HEK293 (cell line): ENCODE measurements at regions not wholly inside any gene's neighbourhood (a gene's known extent, or its start where the extent isn't known, plus 50 kb on each side); places are given as distances from the start of the nearest gene placed in this dataset.

Source experiments
- CTCF ChIA-PET: fragments of 350-600 bp; formaldehyde crosslinking; extraction: SDS; loops from one replicate; lab custom pipeline; 2021; ENCODE audit warnings: antibody characterized with exemption; lab: Yijun Ruan, JAX
- POLR2A ChIA-PET: fragments of 300-600 bp; formaldehyde crosslinking; extraction: SDS; loops from one replicate; lab custom pipeline; 2020; ENCODE audit warnings: antibody characterized with exemption, inconsistent platforms; lab: Yijun Ruan, JAX
- H3K27ac ChIP-seq: fragments of 200-500 bp; sonication (Bioruptor generic); 2 replicates; pipeline ENCODE4 v1.5.1; 2014; ENCODE audit warnings: low read depth, low read length, control low read depth, inconsistent platforms; ENCODE audit errors: extremely low read depth
- H3K36me3 ChIP-seq, 2 experiments: fragments of 200-500 bp in 1 of 2; sonication (Bioruptor generic) in 1 of 2; 1 replicate in 1 of 2; 2 replicates in 1 of 2; pipeline ENCODE4 v1.5.1; 2014 to 2017; ENCODE audit warnings: inconsistent platforms in 2 of 2, low read length in 2 of 2; ENCODE audit not compliant: control insufficient read depth in 2 of 2, insufficient read depth in 1 of 2
- H3K4me1 ChIP-seq: fragments of 200-500 bp; sonication (Bioruptor generic); 2 replicates; pipeline ENCODE4 v1.5.1; 2014; ENCODE audit warnings: mild to moderate bottlenecking, low read length, inconsistent platforms; ENCODE audit not compliant: control insufficient read depth, insufficient read depth
- H3K4me3 ChIP-seq: 2 replicates; pipeline ENCODE4 v1.5.1; 2011; ENCODE audit warnings: low read depth, mild to moderate bottlenecking, control low read depth, low read length, moderate library complexity
- H3K9me3 ChIP-seq: fragments of 200-500 bp; sonication (Bioruptor generic); 2 replicates; pipeline ENCODE4 v1.5.1; 2014; ENCODE audit warnings: low read depth, low read length, inconsistent platforms; ENCODE audit not compliant: control insufficient read depth, insufficient read depth
- ATF2 ChIP-seq: fragments of 450-650 bp; formaldehyde crosslinking; IDR thresholded peaks from 2 replicates; pipeline ENCODE4 v1.5.1; 2016; ENCODE audit warnings: missing biosample characterization, missing genetic modification characterization, low read depth
- GLI2 ChIP-seq: fragments of 450-650 bp; formaldehyde crosslinking; IDR thresholded peaks from 2 replicates; pipeline ENCODE4; 2017; ENCODE audit warnings: missing biosample characterization, missing genetic modification characterization, low read depth, borderline replicate concordance
- HOXC10 ChIP-seq: sonication (generic); formaldehyde crosslinking; IDR thresholded peaks from 2 replicates; pipeline ENCODE4 v1.8.1; 2023; ENCODE audit warnings: mild to moderate bottlenecking, missing genetic modification reagents
- HOXD13 ChIP-seq: sonication (generic); formaldehyde crosslinking; IDR thresholded peaks from 2 replicates; pipeline ENCODE4 v1.8.0; 2022; ENCODE audit warnings: missing genetic modification reagents, borderline replicate concordance
- KLF10 ChIP-seq: fragments of 450-650 bp; IDR thresholded peaks from 2 replicates; pipeline ENCODE4 v1.5.1; 2018; ENCODE audit warnings: missing biosample characterization, mild to moderate bottlenecking, missing genetic modification characterization
- ZBTB1 ChIP-seq: fragments of 450-650 bp; formaldehyde crosslinking; IDR thresholded peaks from 2 replicates; pipeline ENCODE4 v1.5.1; 2016; ENCODE audit warnings: missing biosample characterization, missing genetic modification characterization
- ZEB2 ChIP-seq: fragments of 450-650 bp; formaldehyde crosslinking; IDR thresholded peaks from 2 replicates; pipeline ENCODE4 v1.5.1; 2016; ENCODE audit warnings: missing biosample characterization, missing genetic modification characterization
- ZIC2 ChIP-seq: fragments of 450-650 bp; formaldehyde crosslinking; IDR thresholded peaks from 2 replicates; pipeline ENCODE4 v1.5.1; 2016; ENCODE audit warnings: missing biosample characterization, missing genetic modification characterization
- ZNF155 ChIP-seq: fragments of 450-650 bp; formaldehyde crosslinking; IDR thresholded peaks from 2 replicates; pipeline ENCODE4 v1.5.1; 2016; ENCODE audit warnings: missing biosample characterization, missing genetic modification characterization
- ZNF175 ChIP-seq: fragments of 450-650 bp; formaldehyde crosslinking; IDR thresholded peaks from 2 replicates; pipeline ENCODE4 v1.5.1; 2016; ENCODE audit warnings: missing biosample characterization, missing genetic modification characterization
- ZNF19 ChIP-seq: fragments of 450-650 bp; formaldehyde crosslinking; IDR thresholded peaks from 2 replicates; pipeline ENCODE4; 2016; ENCODE audit warnings: missing biosample characterization, missing genetic modification characterization, low read depth
- ZNF2 ChIP-seq: fragments of 450-650 bp; formaldehyde crosslinking; IDR thresholded peaks from 2 replicates; pipeline ENCODE4 v1.5.1; 2016; ENCODE audit warnings: missing biosample characterization, missing genetic modification characterization
- ZNF221 ChIP-seq: fragments of 450-650 bp; formaldehyde crosslinking; IDR thresholded peaks from 2 replicates; pipeline ENCODE4 v1.5.1; 2017; ENCODE audit warnings: missing biosample characterization, missing genetic modification characterization, borderline replicate concordance
- ZNF24 ChIP-seq: fragments of 450-650 bp; formaldehyde crosslinking; IDR thresholded peaks from 2 replicates; pipeline ENCODE4 v1.5.1; 2016; ENCODE audit warnings: missing biosample characterization, missing genetic modification characterization
- ZNF335 ChIP-seq: fragments of 450-650 bp; formaldehyde crosslinking; conservative IDR thresholded peaks from 2 replicates; pipeline ENCODE4 v1.5.1; 2016; ENCODE audit warnings: missing biosample characterization, missing genetic modification characterization
- ZNF350 ChIP-seq: fragments of 450-650 bp; formaldehyde crosslinking; IDR thresholded peaks from 2 replicates; pipeline ENCODE4 v1.5.0; 2017; ENCODE audit warnings: missing biosample characterization, mild to moderate bottlenecking, missing genetic modification characterization
- ZNF354C ChIP-seq: fragments of 450-650 bp; formaldehyde crosslinking; IDR thresholded peaks from 2 replicates; pipeline ENCODE4 v1.5.1; 2016; ENCODE audit warnings: missing biosample characterization, missing genetic modification characterization, low read depth, borderline replicate concordance
- ZNF366 ChIP-seq: fragments of 450-650 bp; formaldehyde crosslinking; conservative IDR thresholded peaks from 2 replicates; pipeline ENCODE4 v1.5.1; 2016; ENCODE audit warnings: missing biosample characterization, missing genetic modification characterization
- ZNF404 ChIP-seq: fragments of 450-650 bp; formaldehyde crosslinking; IDR thresholded peaks from 2 replicates; pipeline ENCODE4 v1.5.1; 2017; ENCODE audit warnings: missing biosample characterization, missing genetic modification characterization
- ZNF501 ChIP-seq: fragments of 450-650 bp; formaldehyde crosslinking; IDR thresholded peaks from 2 replicates; pipeline ENCODE4 v1.5.1; 2016; ENCODE audit warnings: missing biosample characterization, missing genetic modification characterization
- ZNF530 ChIP-seq: fragments of 450-650 bp; formaldehyde crosslinking; IDR thresholded peaks from 2 replicates; pipeline ENCODE4 v1.5.1; 2016; ENCODE audit warnings: low read depth, missing biosample characterization, missing genetic modification characterization
- ZNF629 ChIP-seq: fragments of 450-650 bp; formaldehyde crosslinking; IDR thresholded peaks from 2 replicates; pipeline ENCODE4 v1.5.1; 2017; ENCODE audit warnings: missing biosample characterization, missing genetic modification characterization
- ZNF639 ChIP-seq: fragments of 450-650 bp; formaldehyde crosslinking; IDR thresholded peaks from 2 replicates; pipeline ENCODE4 v1.5.1; 2016; ENCODE audit warnings: missing biosample characterization, missing genetic modification characterization
- ZNF645 ChIP-seq: fragments of 450-650 bp; formaldehyde crosslinking; IDR thresholded peaks from 2 replicates; pipeline ENCODE4; 2016; ENCODE audit warnings: missing biosample characterization, missing genetic modification characterization
- ZNF768 ChIP-seq: fragments of 450-650 bp; formaldehyde crosslinking; IDR thresholded peaks from 2 replicates; pipeline ENCODE4 v1.5.1; 2018; ENCODE audit warnings: missing biosample characterization, mild to moderate bottlenecking, missing genetic modification characterization
- ZNF792 ChIP-seq: fragments of 450-650 bp; formaldehyde crosslinking; IDR thresholded peaks from 2 replicates; pipeline ENCODE4 v1.5.1; 2016; ENCODE audit warnings: missing biosample characterization, missing genetic modification characterization
- ZNF830 ChIP-seq: fragments of 450-650 bp; IDR thresholded peaks from 2 replicates; pipeline ENCODE4 v1.5.0; 2018; ENCODE audit warnings: missing biosample characterization, missing genetic modification characterization, low read depth, mild to moderate bottlenecking, moderate library complexity
- ZNF837 ChIP-seq: fragments of 450-650 bp; formaldehyde crosslinking; IDR thresholded peaks from 2 replicates; pipeline ENCODE4 v1.5.1; 2016; ENCODE audit warnings: missing biosample characterization, missing genetic modification characterization
- ZSCAN30 ChIP-seq: fragments of 450-650 bp; IDR thresholded peaks from 2 replicates; pipeline ENCODE4 v1.5.1; 2018; ENCODE audit warnings: missing biosample characterization, mild to moderate bottlenecking, missing genetic modification characterization, moderate library complexity
- TF ChIP-seq, protein P1 (sequence below): fragments of 450-650 bp; formaldehyde crosslinking; IDR thresholded peaks from 2 replicates; pipeline ENCODE4 v1.5.1; 2016; ENCODE audit warnings: missing biosample characterization, missing genetic modification characterization
- TF ChIP-seq, protein P2 (sequence below): fragments of 450-650 bp; formaldehyde crosslinking; IDR thresholded peaks from 2 replicates; pipeline ENCODE4 v1.5.1; 2016; ENCODE audit warnings: missing biosample characterization, missing genetic modification characterization

GRCh38 chr6:100228437-100228833, 234.4 kb upstream of the MCHR2 start (continued):
- no peak for TF ChIP-seq ZNF645 (tag by site-specific recombination)
- TF ChIP-seq ZEB2 (tag by site-specific recombination): no peak
- 0 out of 2 replicates have a peak, but pooled peaks have one; percentile 37 for TF ChIP-seq ZNF366 (tag by site-specific recombination)
- TF ChIP-seq ZNF639: 0 out of 2 replicates have a peak, but pooled peaks have one; percentile 17
- no peak for TF ChIP-seq ZNF350 (tag by site-specific recombination)
- peak; percentile 24; the same call in 1 of the 2 replicates for TF ChIP-seq ZNF2 (tag by site-specific recombination)
- TF ChIP-seq ZNF335 (tag by site-specific recombination): peak; percentile 59; the same call in 1 of the 2 replicates
- TF ChIP-seq ZIC2: no peak
- no peak for TF ChIP-seq ZNF530 (tag by site-specific recombination)
- no peak for TF ChIP-seq ZNF792 (tag by site-specific recombination)
- no peak for TF ChIP-seq ZNF155 (tag by site-specific recombination)
- TF ChIP-seq ZNF629 (tag by site-specific recombination): peak; percentile 94
- peak; percentile 96 for TF ChIP-seq ATF2 (tag by site-specific recombination)
- TF ChIP-seq ZNF830 (tag by site-specific recombination): no peak
- no peak for TF ChIP-seq ZNF837 (tag by site-specific recombination)
- 0 out of 2 replicates have a peak, but pooled peaks have one; percentile 10 for TF ChIP-seq HOXC10 (CRISPR knock-in tag)
- TF ChIP-seq, protein P1, sequence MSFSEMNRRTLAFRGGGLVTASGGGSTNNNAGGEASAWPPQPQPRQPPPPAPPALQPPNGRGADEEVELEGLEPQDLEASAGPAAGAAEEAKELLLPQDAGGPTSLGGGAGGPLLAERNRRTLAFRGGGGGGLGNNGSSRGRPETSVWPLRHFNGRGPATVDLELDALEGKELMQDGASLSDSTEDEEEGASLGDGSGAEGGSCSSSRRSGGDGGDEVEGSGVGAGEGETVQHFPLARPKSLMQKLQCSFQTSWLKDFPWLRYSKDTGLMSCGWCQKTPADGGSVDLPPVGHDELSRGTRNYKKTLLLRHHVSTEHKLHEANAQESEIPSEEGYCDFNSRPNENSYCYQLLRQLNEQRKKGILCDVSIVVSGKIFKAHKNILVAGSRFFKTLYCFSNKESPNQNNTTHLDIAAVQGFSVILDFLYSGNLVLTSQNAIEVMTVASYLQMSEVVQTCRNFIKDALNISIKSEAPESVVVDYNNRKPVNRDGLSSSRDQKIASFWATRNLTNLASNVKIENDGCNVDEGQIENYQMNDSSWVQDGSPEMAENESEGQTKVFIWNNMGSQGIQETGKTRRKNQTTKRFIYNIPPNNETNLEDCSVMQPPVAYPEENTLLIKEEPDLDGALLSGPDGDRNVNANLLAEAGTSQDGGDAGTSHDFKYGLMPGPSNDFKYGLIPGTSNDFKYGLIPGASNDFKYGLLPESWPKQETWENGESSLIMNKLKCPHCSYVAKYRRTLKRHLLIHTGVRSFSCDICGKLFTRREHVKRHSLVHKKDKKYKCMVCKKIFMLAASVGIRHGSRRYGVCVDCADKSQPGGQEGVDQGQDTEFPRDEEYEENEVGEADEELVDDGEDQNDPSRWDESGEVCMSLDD: no peak
- TF ChIP-seq ZSCAN30 (tag by site-specific recombination): no peak
- TF ChIP-seq ZNF768 (tag by site-specific recombination): no peak
- no peak for TF ChIP-seq ZNF501 (tag by site-specific recombination)
- TF ChIP-seq ZBTB1 (tag by site-specific recombination): no peak

GRCh38 chr6:100226811-100227210, 232.8 kb upstream of the MCHR2 start:
- ChIA-PET CTCF (interaction anchor here (0.7 kb wide), 1 partner anchor 46 kb away, joined by 3 read pairs; no protein-coding TSS in a partner anchor), POLR2A (no interaction called here)
- Histone ChIP-seq H3K9me3 (no peaks in the 10 kb centered on the region), H3K4me3 (no peak overlapping the region), H3K27ac (no peak overlapping the region), H3K36me3 (no peaks in the 10 kb centered on the region), H3K4me1 (no peaks in the 10 kb centered on the region; the same call in 1 of the 2 replicates)
- no peak for TF ChIP-seq ZNF221 (tag by site-specific recombination)
- TF ChIP-seq ZNF155 (tag by site-specific recombination): no peak
- no peak for TF ChIP-seq ZNF19 (tag by site-specific recombination)
- TF ChIP-seq ZNF404 (tag by site-specific recombination): no peak
- TF ChIP-seq KLF10 (tag by site-specific recombination): no peak
- TF ChIP-seq GLI2: no peak
- no peak for TF ChIP-seq ZNF175 (tag by site-specific recombination)
- no peak for TF ChIP-seq ZNF24 (tag by site-specific recombination)
- no peak for TF ChIP-seq HOXD13 (CRISPR knock-in tag)
- no peak for TF ChIP-seq ZNF354C (tag by site-specific recombination)
- TF ChIP-seq, protein P2, sequence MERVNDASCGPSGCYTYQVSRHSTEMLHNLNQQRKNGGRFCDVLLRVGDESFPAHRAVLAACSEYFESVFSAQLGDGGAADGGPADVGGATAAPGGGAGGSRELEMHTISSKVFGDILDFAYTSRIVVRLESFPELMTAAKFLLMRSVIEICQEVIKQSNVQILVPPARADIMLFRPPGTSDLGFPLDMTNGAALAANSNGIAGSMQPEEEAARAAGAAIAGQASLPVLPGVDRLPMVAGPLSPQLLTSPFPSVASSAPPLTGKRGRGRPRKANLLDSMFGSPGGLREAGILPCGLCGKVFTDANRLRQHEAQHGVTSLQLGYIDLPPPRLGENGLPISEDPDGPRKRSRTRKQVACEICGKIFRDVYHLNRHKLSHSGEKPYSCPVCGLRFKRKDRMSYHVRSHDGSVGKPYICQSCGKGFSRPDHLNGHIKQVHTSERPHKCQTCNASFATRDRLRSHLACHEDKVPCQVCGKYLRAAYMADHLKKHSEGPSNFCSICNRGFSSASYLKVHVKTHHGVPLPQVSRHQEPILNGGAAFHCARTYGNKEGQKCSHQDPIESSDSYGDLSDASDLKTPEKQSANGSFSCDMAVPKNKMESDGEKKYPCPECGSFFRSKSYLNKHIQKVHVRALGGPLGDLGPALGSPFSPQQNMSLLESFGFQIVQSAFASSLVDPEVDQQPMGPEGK: no peak
- TF ChIP-seq ZNF501 (tag by site-specific recombination): no peak
